ENCODE measurements at regions not wholly inside any gene's neighbourhood (a gene's known extent, or its start where the extent isn't known, plus 50 kb on each side); places are given as distances from the start of the nearest gene placed in this dataset.
"Not testable (repeated sequence)": the region's sequence is repeated elsewhere in the genome, so short reads cannot be mapped to it uniquely, and the experiment has no call there.

DNA sequence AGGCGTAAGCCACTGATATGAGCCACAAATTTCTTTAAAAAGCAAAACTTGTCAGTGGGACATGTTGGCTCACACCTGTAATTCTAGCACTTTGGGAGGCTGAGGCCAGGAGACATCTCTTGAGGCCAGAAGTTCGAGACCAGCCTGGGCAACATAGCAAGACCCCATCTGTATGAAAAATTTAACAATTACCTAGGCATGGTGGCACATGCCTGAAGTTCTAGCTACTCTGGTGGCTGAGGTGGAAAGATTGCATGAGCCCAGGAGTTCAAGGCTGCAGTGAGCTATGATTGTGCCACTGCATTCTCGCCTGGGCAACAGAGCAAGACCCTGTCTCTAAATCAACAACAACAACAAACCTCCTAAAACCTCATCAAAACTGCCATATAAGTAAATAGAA lies 147.6 kb upstream of the BARHL2 start:
- no peak overlapping the region for H3K4me3 ChIP-seq (ENCODE audit: low read depth, low read length)
- TF ChIP-seq, protein P1, sequence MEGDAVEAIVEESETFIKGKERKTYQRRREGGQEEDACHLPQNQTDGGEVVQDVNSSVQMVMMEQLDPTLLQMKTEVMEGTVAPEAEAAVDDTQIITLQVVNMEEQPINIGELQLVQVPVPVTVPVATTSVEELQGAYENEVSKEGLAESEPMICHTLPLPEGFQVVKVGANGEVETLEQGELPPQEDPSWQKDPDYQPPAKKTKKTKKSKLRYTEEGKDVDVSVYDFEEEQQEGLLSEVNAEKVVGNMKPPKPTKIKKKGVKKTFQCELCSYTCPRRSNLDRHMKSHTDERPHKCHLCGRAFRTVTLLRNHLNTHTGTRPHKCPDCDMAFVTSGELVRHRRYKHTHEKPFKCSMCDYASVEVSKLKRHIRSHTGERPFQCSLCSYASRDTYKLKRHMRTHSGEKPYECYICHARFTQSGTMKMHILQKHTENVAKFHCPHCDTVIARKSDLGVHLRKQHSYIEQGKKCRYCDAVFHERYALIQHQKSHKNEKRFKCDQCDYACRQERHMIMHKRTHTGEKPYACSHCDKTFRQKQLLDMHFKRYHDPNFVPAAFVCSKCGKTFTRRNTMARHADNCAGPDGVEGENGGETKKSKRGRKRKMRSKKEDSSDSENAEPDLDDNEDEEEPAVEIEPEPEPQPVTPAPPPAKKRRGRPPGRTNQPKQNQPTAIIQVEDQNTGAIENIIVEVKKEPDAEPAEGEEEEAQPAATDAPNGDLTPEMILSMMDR (IDR thresholded peaks at IDR 0.05; ENCODE audit: borderline replicate concordance, insufficient read depth, low read depth, low read length): no peak

GRCh38 chr1:90862782-90863181 lies 145.7 kb upstream of the BARHL2 start:
- no peak overlapping the region for H3K4me3 ChIP-seq (ENCODE audit: low read depth, low read length)
- TF ChIP-seq, protein P1 (IDR thresholded peaks at IDR 0.05; ENCODE audit: borderline replicate concordance, insufficient read depth, low read depth, low read length): no peak

GRCh38 chr1:90861421-90861820 lies 144.3 kb upstream of the BARHL2 start:
- H3K4me3 ChIP-seq (ENCODE audit: low read depth, low read length): not testable (repeated sequence)

DNA sequence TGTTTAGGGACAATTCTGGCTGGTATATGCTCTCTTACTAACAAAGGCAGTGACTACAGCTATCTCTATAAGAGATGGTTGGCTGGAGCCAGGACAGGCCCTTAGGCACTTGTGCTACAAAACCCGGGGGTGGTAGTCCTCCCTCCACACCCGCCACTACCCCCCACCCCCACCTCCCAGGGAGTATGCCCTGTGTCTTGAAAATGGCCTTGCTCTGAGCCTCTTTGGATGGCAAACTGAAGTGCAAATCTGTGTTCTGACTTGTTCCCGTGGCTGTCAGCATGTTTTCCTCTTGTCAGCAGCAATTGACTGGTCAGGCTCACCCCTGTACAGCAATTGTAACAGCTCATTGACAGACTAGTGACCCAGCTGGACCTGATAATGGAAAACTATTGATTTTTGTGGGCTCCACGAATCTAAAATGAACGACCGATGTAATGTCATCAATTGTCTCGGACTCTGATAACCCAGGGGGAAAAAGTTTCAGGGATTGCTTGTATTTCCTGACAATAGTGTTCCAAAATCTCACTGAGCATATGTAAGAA lies 139.4 kb upstream of the BARHL2 start:
- H3K4me3 ChIP-seq (ENCODE audit: low read depth, low read length): no peak overlapping the region
- TF ChIP-seq, protein P1 (IDR thresholded peaks at IDR 0.05; ENCODE audit: borderline replicate concordance, insufficient read depth, low read depth, low read length): no peak

GRCh38 chr1:90854397-90854924 lies 137.4 kb upstream of the BARHL2 start:
- TF ChIP-seq, protein P1 (IDR thresholded peaks at IDR 0.05; ENCODE audit: borderline replicate concordance, insufficient read depth, low read depth, low read length): no peak
- H3K4me3 ChIP-seq (ENCODE audit: low read depth, low read length): no peak overlapping the region

GRCh38 chr1:90851711-90852050 lies 134.6 kb upstream of the BARHL2 start:
- no peak overlapping the region for H3K4me3 ChIP-seq (ENCODE audit: low read depth, low read length)
- TF ChIP-seq, protein P1 (IDR thresholded peaks at IDR 0.05; ENCODE audit: borderline replicate concordance, insufficient read depth, low read depth, low read length): no peak

DNA sequence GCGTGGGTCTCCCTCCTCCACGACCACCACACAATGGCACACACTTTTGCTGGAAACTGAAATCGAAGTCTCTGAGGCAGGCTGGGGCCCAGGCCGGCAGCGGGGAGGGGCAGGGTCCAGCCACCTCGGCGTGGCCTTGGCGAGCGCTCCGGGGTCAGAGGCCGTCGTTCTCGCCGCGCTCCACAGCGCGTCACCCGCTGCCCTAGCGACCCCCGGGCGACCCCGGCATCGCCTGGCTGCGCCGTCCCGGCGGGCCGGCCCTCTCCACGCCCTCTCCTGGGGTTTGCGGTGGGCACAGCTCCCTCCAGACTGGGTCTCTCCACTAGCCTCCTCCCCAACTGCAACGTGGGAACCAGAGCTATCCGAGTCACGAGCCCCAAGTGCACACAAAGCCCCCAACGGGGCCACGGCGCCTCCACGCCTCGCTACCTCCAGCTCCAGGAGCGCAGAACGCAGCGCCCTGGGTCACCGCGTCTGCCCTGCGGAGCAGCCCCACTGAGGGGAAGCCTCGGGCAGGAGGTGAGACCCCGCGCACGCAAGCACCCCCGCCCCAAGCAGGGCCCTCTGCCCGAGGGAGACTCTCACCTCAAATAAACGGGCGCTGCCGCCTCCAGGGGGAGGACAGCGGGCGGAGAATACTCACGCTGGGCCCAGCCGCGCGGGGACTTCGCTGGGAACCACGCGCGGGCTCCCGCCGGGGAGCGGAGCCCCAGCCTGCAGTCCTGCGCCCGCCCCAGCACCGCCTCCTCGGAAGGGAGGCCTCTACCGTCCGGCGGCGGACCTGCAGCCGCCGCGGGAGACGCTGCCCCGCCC lies 134.0 kb upstream of the BARHL2 start:
- TF ChIP-seq, protein P1 (IDR thresholded peaks at IDR 0.05; ENCODE audit: borderline replicate concordance, insufficient read depth, low read depth, low read length): peak; percentile 84
- peak overlapping the region; percentile 64 for H3K4me3 ChIP-seq (ENCODE audit: low read depth, low read length)
